H1 (cell line): ENCODE measurements at regions not wholly inside any gene's neighbourhood (a gene's known extent, or its start where the extent isn't known, plus 50 kb on each side); places are given as distances from the start of the nearest gene placed in this dataset.
A peak's percentile ranks its signal among the peaks of the same experiment; 100 is the strongest.

Experiments used
- CTCF ChIA-PET: fragments of 300-600 bp; sonication (Branson Sonifier 250); formaldehyde crosslinking; loops from one replicate; lab custom pipeline; 2021; ENCODE audit not compliant: partially characterized antibody; lab: Charles Lee
- POLR2A ChIA-PET: fragments of 300-600 bp; sonication (Branson Sonifier 250); formaldehyde crosslinking; loops from one replicate; lab custom pipeline; 2021; ENCODE audit warnings: inconsistent platforms; ENCODE audit not compliant: partially characterized antibody; lab: Charles Lee
- DNase-seq, 2 experiments: peaks; one replicate each; pipeline versions ENCODE4 v3.0.0 to v3.0.0-alpha.2; 2010 to 2022; ENCODE audit warnings: low spot score in 2 of 2, low read depth in 1 of 2, mixed read lengths in 1 of 2
- FAIRE-seq: peaks from 2 replicates; lab custom pipeline; 2011; peaks lifted over from hg19 to GRCh38; lab: Jason Lieb, UNC
- H2AFZ ChIP-seq: 2 replicates; pipeline ENCODE4 v1.8.1; 2012; ENCODE audit warnings: low read length, inconsistent platforms
- H2AK5ac ChIP-seq: 2 replicates; pipeline ENCODE4 v1.6.1; 2013; ENCODE audit warnings: low read depth, low read length
- H2BK120ac ChIP-seq: replicated peaks from 2 replicates; pipeline ENCODE3; 2013; ENCODE audit warnings: low read depth, low read length, inconsistent platforms
- H2BK12ac ChIP-seq: 2 replicates; pipeline ENCODE4 v1.6.1; 2013; ENCODE audit warnings: low read depth, low read length
- H2BK15ac ChIP-seq: 2 replicates; pipeline ENCODE4 v1.6.1; 2013; ENCODE audit warnings: low read length
- H2BK20ac ChIP-seq: 2 replicates; pipeline ENCODE4 v1.6.1; 2013; ENCODE audit warnings: low read length
- H2BK5ac ChIP-seq: 2 replicates; pipeline ENCODE4 v1.6.1; 2013; ENCODE audit warnings: low read depth, low read length
- H3K14ac ChIP-seq: 2 replicates; pipeline ENCODE4 v1.6.1; 2013; ENCODE audit warnings: inconsistent platforms; ENCODE audit not compliant: insufficient read length
- H3K18ac ChIP-seq: 2 replicates; pipeline ENCODE4 v1.6.1; 2013; ENCODE audit warnings: low read length; ENCODE audit errors: extremely low read depth
- H3K23ac ChIP-seq: 2 replicates; pipeline ENCODE4 v1.6.1; 2013; ENCODE audit warnings: inconsistent platforms; ENCODE audit not compliant: insufficient read length
- H3K23me2 ChIP-seq: 2 replicates; pipeline ENCODE4 v1.6.1; 2013; ENCODE audit warnings: low read depth, low read length
- H3K27ac ChIP-seq: 2 replicates; pipeline ENCODE4 v1.6.1; 2011; ENCODE audit warnings: low read depth, low read length, inconsistent platforms
- H3K27me3 ChIP-seq, 4 experiments: replicated peaks in 1 of 4; 1 replicate in 1 of 4; 2 replicates in 3 of 4; pipeline versions ENCODE4 v1.6.1 to v1.8.1; 2011 to 2013; ENCODE audit warnings: low read length in 3 of 4, mild to moderate bottlenecking in 3 of 4, inconsistent platforms in 2 of 4, mixed read lengths in 2 of 4, moderate library complexity in 1 of 4; ENCODE audit not compliant: control insufficient read depth in 3 of 4, insufficient read depth in 3 of 4; ENCODE audit errors: extremely low read depth in 1 of 4
- H3K36me3 ChIP-seq, 4 experiments: 2 replicates each; pipeline versions ENCODE4 v1.6.1 to v1.8.1; 2011 to 2013; ENCODE audit warnings: mild to moderate bottlenecking in 4 of 4, low read length in 3 of 4, moderate library complexity in 2 of 4, control low read depth in 1 of 4, inconsistent platforms in 1 of 4; ENCODE audit not compliant: insufficient read depth in 4 of 4, control insufficient read depth in 2 of 4
- H3K4ac ChIP-seq: replicated peaks from 2 replicates; pipeline ENCODE3; 2013; ENCODE audit warnings: low read length, low read depth, mixed read lengths, inconsistent platforms; ENCODE audit not compliant: insufficient read length
- H3K4me1 ChIP-seq, 4 experiments: replicated peaks in 1 of 4; 1 replicate in 1 of 4; 2 replicates in 3 of 4; pipeline versions ENCODE4 v1.6.1 to v1.8.1; 2011 to 2013; ENCODE audit warnings: low read length in 3 of 4, inconsistent platforms in 2 of 4, mixed read lengths in 1 of 4; ENCODE audit not compliant: insufficient read depth in 4 of 4, control insufficient read depth in 3 of 4
- H3K4me2 ChIP-seq, 2 experiments: 2 replicates each; pipeline versions ENCODE4 v1.6.1 to v1.8.1; 2011 to 2013; ENCODE audit warnings: low read depth in 2 of 2, low read length in 2 of 2, control low read depth in 1 of 2, inconsistent platforms in 1 of 2, mild to moderate bottlenecking in 1 of 2; ENCODE audit not compliant: insufficient read depth in 1 of 2
- H3K4me3 ChIP-seq, 4 experiments: fragments of 200-600, 300-600 bp in 1 of 4; sonication (generic), shearing (Covaris generic), sonication (Bioruptor Twin) in 1 of 4; 2 replicates each; pipeline versions ENCODE4 v1.5.1 to v1.8.1; 2011 to 2016; ENCODE audit warnings: low read length in 4 of 4, low read depth in 3 of 4, control low read depth in 2 of 4, inconsistent platforms in 2 of 4, mild to moderate bottlenecking in 2 of 4, mixed read lengths in 1 of 4, moderate library complexity in 1 of 4; ENCODE audit not compliant: insufficient read depth in 2 of 4; ENCODE audit errors: extremely low read depth in 1 of 4
- H3K56ac ChIP-seq: replicated peaks from 2 replicates; pipeline ENCODE3; 2013; ENCODE audit warnings: low read depth, mild to moderate bottlenecking, mixed read lengths, low read length, inconsistent platforms; ENCODE audit not compliant: insufficient read length
- H3K79me1 ChIP-seq: 2 replicates; pipeline ENCODE4 v1.6.1; 2013; ENCODE audit warnings: low read depth, low read length, control low read depth
- H3K79me2 ChIP-seq, 2 experiments: 2 replicates each; pipeline versions ENCODE4 v1.6.1 to v1.8.1; 2012 to 2013; ENCODE audit warnings: low read length in 2 of 2, mild to moderate bottlenecking in 2 of 2, inconsistent platforms in 1 of 2; ENCODE audit not compliant: insufficient read depth in 2 of 2, control insufficient read depth in 1 of 2
- H3K9ac ChIP-seq, 4 experiments: replicated peaks in 1 of 4; 1 replicate in 1 of 4; 2 replicates in 3 of 4; pipeline versions ENCODE4 v1.6.1 to v1.8.1; 2011 to 2013; ENCODE audit warnings: low read depth in 3 of 4, low read length in 3 of 4, control low read depth in 2 of 4, mild to moderate bottlenecking in 2 of 4, moderate library complexity in 2 of 4, inconsistent platforms in 1 of 4; ENCODE audit errors: extremely low read depth in 1 of 4
- H3K9me3 ChIP-seq, 2 experiments: 2 replicates each; pipeline versions ENCODE4 v1.6.1 to v1.8.1; 2012 to 2013; ENCODE audit warnings: mild to moderate bottlenecking in 2 of 2, moderate library complexity in 2 of 2, control low read depth in 1 of 2, inconsistent platforms in 1 of 2, low read depth in 1 of 2, low read length in 1 of 2, mixed read lengths in 1 of 2; ENCODE audit not compliant: insufficient read depth in 2 of 2
- H4K20me1 ChIP-seq, 2 experiments: replicated peaks in 1 of 2; 2 replicates each; pipeline versions ENCODE3 to v1.8.1; 2011 to 2013; ENCODE audit warnings: inconsistent platforms in 2 of 2, low read length in 2 of 2, mild to moderate bottlenecking in 1 of 2; ENCODE audit not compliant: insufficient read depth in 2 of 2, control insufficient read depth in 1 of 2
- H4K5ac ChIP-seq: 2 replicates; pipeline ENCODE4 v1.6.1; 2013; ENCODE audit warnings: low read length, low read depth, mixed read lengths, inconsistent platforms; ENCODE audit not compliant: insufficient read length
- H4K8ac ChIP-seq: 2 replicates; pipeline ENCODE4 v1.8.0; 2013; ENCODE audit warnings: mild to moderate bottlenecking, moderate library complexity, low read length, inconsistent platforms; ENCODE audit not compliant: insufficient read depth; ENCODE audit errors: extremely low read depth
- H4K91ac ChIP-seq: replicated peaks from 2 replicates; pipeline ENCODE3; 2013; ENCODE audit warnings: low read length, mixed read lengths, inconsistent platforms; ENCODE audit not compliant: insufficient read length
- EGR1 ChIP-seq: IDR thresholded peaks from 2 replicates; pipeline ENCODE4 v1.6.1; 2011; ENCODE audit warnings: low read depth, low read length, borderline replicate concordance
- YY1 ChIP-seq: IDR thresholded peaks from 2 replicates; pipeline ENCODE4 v1.6.1; 2011; ENCODE audit warnings: low read depth, mild to moderate bottlenecking, low read length
- WGBS, 2 experiments: shearing (Covaris generic) in 1 of 2; methylation state at CpG; one replicate each; pipeline versions ENCODE4 v1.1.6 to v1.1.7; 2013 to 2015; ENCODE audit warnings: low lambda C conversion rate in 2 of 2, mixed read lengths in 2 of 2, inconsistent platforms in 1 of 2, low coverage in 1 of 2, missing lambda C conversion rate in 1 of 2; ENCODE audit not compliant: insufficient replicate concordance in 2 of 2, insufficient coverage in 1 of 2, insufficient read length in 1 of 2; ENCODE audit errors: extremely low coverage in 1 of 2, missing lambda C conversion rate in 1 of 2; 5-methylcytosine and 5-hydroxymethylcytosine counted together

DNA sequence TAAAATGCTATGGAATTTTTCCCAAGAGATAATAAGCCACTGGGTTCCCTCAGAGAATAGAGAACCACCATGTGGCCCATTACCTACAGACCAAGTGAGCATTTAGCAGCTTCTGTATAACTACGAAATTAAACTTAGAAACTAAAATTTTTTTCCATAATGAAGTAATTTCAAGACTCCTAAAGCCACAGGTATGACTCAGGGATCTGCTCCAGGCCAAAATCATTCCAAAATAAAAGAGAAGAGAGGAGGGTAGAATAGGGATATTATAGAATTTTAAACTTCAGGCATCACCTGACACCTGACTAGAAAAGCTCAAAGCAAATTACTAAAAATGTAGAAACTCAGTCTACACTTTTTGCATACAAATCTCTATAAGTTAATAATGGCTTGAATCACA, 108.9 kb upstream of the DST start:
- Histone ChIP-seq H3K14ac (no peak overlapping the region), H3K4me1 (peaks cover 3 to 20% (median 14%) of the 10 kb centered on the region in 4 experiments)
- ChIA-PET POLR2A (interaction anchor here (0.6 to 1.0 kb wide), 5 partner anchors 9 to 131 kb away, joined by 3 to 4 read pairs (median 3); no protein-coding TSS in a partner anchor), CTCF (interaction anchor here (0.6 to 3.0 kb wide), 4 partner anchors 22 to 72 kb away, joined by 3 to 16 read pairs (median 4); no protein-coding TSS in a partner anchor)
- TF ChIP-seq YY1 (0 out of 2 replicates have a peak, but pooled peaks have one; percentile 19), EGR1 (no peak)
- TF ChIP-seq, all 59 proteins: peak for 1
- Histone ChIP-seq H4K20me1 (peaks cover 0 to 3% of the 10 kb centered on the region in 2 experiments), H3K27ac (no peak overlapping the region), H3K23ac (no peak overlapping the region), H3K79me1 (no peaks in the 10 kb centered on the region), H3K18ac (no peak overlapping the region), H3K36me3 (no peaks in the 10 kb centered on the region), H3K23me2 (no peaks in the 10 kb centered on the region), H3K56ac (no peak overlapping the region), H3K9me3 (no peaks in the 10 kb centered on the region), H4K91ac (no peak overlapping the region), H3K79me2 (peaks cover 3 to 92% of the 10 kb centered on the region in 2 experiments; a peak in 3 of 4 replicates), H2BK12ac (no peak overlapping the region), H2AK5ac (no peak overlapping the region), H4K8ac (no peak overlapping the region), H2AFZ (no peak overlapping the region), H3K4me3 (no peak overlapping the region; a peak in 1 of 8 replicates), H3K27me3 (no peaks in the 10 kb centered on the region), H3K4me2 (peak overlapping the region in 1 of 2 experiments; percentile 7; a peak in 1 of 4 replicates), H2BK120ac (no peak overlapping the region), H2BK15ac (no peak overlapping the region), H4K5ac (no peak overlapping the region), H3K9ac (no peak overlapping the region), H2BK20ac (no peak overlapping the region), H3K4ac (no peak overlapping the region), H2BK5ac (no peak overlapping the region)
- DNase-seq: no peak
- WGBS, 2 experiments: 70% methylated on average over 1 of the region's 1 CpG; no CpG with 5 or more reads in 1 of the 2 experiments
- FAIRE-seq: no peak
